Ovary (tissue), 7 donors: ENCODE measurements at regions not wholly inside any gene's neighbourhood (a gene's known extent, or its start where the extent isn't known, plus 50 kb on each side); places are given as distances from the start of the nearest gene placed in this dataset.
"Not testable (repeated sequence)": the region's sequence is repeated elsewhere in the genome, so short reads cannot be mapped to it uniquely, and the experiment has no call there.

Source experiments
- DNase-seq, 5 donors: peaks; one replicate each; pipeline ENCODE4 v3.0.0-alpha.2; 2019 to 2020
- H3K27ac ChIP-seq, 2 donors: fragments of 200-600 bp; one replicate each; pipeline versions ENCODE4 v1.5.1 to v1.8.0; 2019 to 2022
- H3K27me3 ChIP-seq: fragments of 200-600 bp; one replicate; pipeline ENCODE4 v1.8.0; 2022
- H3K36me3 ChIP-seq: fragments of 200-600 bp; sonication (generic); one replicate; pipeline ENCODE4 v1.5.1; 2019
- H3K4me1 ChIP-seq: one replicate; pipeline ENCODE4 v1.8.1; 2013; ENCODE audit warnings: mild to moderate bottlenecking, moderate library complexity; ENCODE audit not compliant: insufficient read depth
- H3K4me3 ChIP-seq: fragments of 200-600 bp; sonication (generic); one replicate; pipeline ENCODE4 v1.5.1; 2017
- H3K9me3 ChIP-seq, 2 donors: fragments of 200-600 bp in 1 of 2; sonication (generic) in 1 of 2; one replicate each; pipeline versions ENCODE4 v1.5.1 to v1.8.1; 2013 to 2019; ENCODE audit warnings: mild to moderate bottlenecking in 1 of 2, moderate library complexity in 1 of 2
- CTCF ChIP-seq, 3 donors: fragments of 450-650 bp in 2 of 3; fragments of 200-600 bp in 1 of 3; IDR thresholded peaks; one replicate each; pipeline versions ENCODE4 v1.5.1 to v1.8.0; 2016 to 2022; ENCODE audit warnings: antibody characterized with exemption in 3 of 3, mild to moderate bottlenecking in 1 of 3
- EP300 ChIP-seq: sonication (generic); formaldehyde crosslinking; IDR thresholded peaks from one replicate; pipeline ENCODE4 v1.6.1; 2017; ENCODE audit warnings: antibody characterized with exemption
- POLR2A ChIP-seq: fragments of 450-650 bp; IDR thresholded peaks from one replicate; pipeline ENCODE4 v1.6.1; 2017; ENCODE audit warnings: antibody characterized with exemption, mild to moderate bottlenecking, moderate library complexity
- WGBS, 3 donors: extraction: QIAGEN DNeasy Blood & Tissue Kit in 1 of 3; methylation state at CpG; one replicate each; pipeline versions ENCODE4 v1.1.5 to v1.1.7; 2013 to 2017; 5-methylcytosine and 5-hydroxymethylcytosine counted together
- intact Hi-C, 4 donors: fragments of 100-400 bp; cut with DNase I; formaldehyde crosslinking; loops; one replicate each; pipeline versions ENCODE4 v1.11.0 to v1.15.1; 2022 to 2023
- donor health status: DM: no; HTN: no; CAD: no; lungs with moderate emphysema.
- donor health status: DM: no; HTN: no; CAD: no.
- donor health status: Bipolar disorder and iron deficiency.
- donor health status: DM: no; HTN: no; CAD: no.
- donor health status: DM: yes; HTN: yes; CAD: no.

DNA sequence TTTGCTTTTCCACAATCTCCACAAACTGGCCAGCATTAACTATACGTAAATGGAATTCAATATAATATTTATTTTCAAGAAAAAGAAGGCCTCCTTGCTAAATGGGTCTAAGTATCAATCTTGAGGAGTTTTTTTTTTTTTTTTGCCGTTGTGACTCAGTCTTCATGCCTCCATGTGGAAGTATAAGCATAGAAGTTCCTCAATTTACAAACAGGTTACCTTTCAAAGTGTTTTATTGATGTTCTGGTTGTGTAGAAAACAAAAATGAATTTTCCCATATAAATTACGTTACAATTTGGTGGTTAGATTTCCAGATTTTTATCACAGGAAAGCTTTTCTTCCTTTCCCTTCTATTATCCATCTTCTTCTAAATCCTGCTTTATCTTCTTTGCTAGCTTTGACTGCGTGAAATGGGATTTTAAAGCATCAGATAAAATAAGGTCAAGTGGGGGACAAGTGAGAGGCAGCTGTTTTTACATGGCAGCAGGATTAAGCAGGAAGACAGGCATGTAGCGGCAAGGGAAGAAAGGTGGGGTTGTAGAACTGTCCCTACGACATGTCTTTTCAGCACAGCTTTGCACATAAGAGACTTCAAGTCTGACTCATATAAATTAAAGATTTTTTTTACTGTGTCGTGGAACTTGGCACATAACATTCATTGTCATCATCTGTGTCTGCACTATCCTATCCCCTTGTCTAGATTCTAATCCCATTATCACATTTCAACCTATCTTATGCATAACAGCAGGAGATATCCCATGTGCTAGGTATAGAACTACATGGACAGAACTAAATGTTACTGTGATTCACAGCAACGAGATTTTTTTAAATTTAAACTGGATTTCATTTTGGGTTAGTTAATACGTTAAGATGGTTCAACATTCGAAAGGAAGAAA lies 135.3 kb upstream of the FAM3C start:
- TF ChIP-seq POLR2A: no peak
- no peak for TF ChIP-seq CTCF (IDR thresholded peaks at IDR 0.05)
- TF ChIP-seq EP300: no peak
- no peak for DNase-seq
- 91 to 94% (median 91%) methylated on average over 10 of the region's 10 CpGs for WGBS, 3 donors
- Histone ChIP-seq H3K9me3 (no peaks in the 10 kb centered on the region), H3K4me1 (no peaks in the 10 kb centered on the region), H3K36me3 (no peaks in the 10 kb centered on the region), H3K27ac (no peak overlapping the region), H3K4me3 (no peak overlapping the region), H3K27me3 (no peaks in the 10 kb centered on the region)
- intact Hi-C loops: no loop called here

DNA sequence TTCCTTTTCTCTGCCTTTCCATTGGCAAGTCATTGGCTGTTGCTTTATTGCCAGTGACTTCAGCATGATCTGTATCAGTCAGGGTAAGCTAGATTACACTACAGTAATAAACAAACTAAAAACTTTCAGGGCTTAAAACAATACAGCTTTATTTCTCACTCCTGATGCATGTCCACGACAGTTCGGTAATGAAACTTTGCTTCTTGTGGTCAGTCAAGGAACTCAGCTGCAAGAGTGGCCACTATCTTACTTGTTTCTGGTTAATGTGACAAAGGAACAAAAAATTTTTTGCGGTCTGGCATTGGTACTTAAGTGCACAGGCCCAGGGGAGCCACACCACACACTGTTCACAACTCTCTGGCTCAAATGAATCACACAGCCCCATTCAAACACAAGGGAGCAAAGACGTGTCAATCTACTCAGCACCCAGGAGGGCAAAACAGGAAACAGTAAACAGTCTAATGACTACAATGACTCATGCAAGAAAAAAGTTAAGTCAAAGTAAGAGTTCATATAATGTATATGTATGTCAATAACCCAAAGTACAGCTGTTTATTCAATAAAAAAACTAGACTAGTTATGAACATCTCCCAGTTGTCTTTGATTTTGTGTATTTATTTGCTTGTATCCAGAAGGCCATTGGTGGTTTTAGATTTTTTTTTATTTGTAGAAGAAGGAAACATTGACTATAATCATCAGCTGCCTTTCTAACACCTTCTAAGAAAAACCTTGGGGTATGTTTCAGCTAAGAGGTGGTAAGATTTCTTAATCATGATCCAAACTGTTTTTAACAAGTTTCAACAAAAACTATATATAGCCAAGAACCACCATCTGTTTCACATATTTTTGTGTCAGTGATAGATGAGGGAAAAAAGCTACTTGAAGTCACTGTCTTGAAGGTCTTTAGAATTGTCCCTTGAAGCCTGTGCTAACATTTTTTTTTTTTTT lies 134.4 kb upstream of the FAM3C start:
- H3K27ac ChIP-seq: no peak overlapping the region
- H3K4me1 ChIP-seq: no peaks in the 10 kb centered on the region
- no peak for DNase-seq
- 73 to 81% (median 77%) methylated on average over 4 of the region's 4 CpGs for WGBS, 3 donors
- TF ChIP-seq EP300: no peak
- TF ChIP-seq POLR2A: no peak
- TF ChIP-seq CTCF (IDR thresholded peaks at IDR 0.05): no peak
- intact Hi-C loops: no loop called here
- no peak overlapping the region for H3K4me3 ChIP-seq
- no peaks in the 10 kb centered on the region for H3K9me3 ChIP-seq
- no peaks in the 10 kb centered on the region for H3K36me3 ChIP-seq
- no peaks in the 10 kb centered on the region for H3K27me3 ChIP-seq

DNA sequence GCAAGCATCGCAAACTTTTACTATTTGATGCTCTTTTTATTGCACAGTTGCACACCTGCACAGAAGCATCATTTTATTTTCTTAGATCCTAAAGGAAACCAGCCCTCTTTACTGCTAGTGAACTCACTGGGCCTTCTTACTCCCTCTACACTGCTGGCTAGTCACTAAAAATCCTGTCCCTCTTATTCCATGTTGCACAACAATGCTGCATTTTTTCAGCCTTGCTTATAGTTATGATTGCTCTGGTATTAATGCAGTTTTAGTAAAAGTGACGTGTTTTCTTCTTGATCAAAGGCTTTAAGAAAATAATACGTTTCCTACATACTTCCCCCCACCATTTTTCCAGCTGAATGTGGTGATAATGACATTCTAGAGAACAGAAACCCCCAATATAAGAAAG lies 132.9 kb upstream of the FAM3C start:
- H3K9me3 ChIP-seq: no peaks in the 10 kb centered on the region
- no peaks in the 10 kb centered on the region for H3K36me3 ChIP-seq
- WGBS, 3 donors: 72 to 75% (median 74%) methylated on average over 3 of the region's 3 CpGs
- H3K27me3 ChIP-seq: no peaks in the 10 kb centered on the region
- DNase-seq: no peak
- no peaks in the 10 kb centered on the region for H3K4me1 ChIP-seq
- no peak for TF ChIP-seq CTCF (IDR thresholded peaks at IDR 0.05)
- TF ChIP-seq POLR2A: no peak
- TF ChIP-seq EP300: no peak
- no peak overlapping the region for H3K4me3 ChIP-seq
- intact Hi-C loops: no loop called here
- H3K27ac ChIP-seq: no peak overlapping the region

- DNase-seq, H3K36me3 ChIP-seq, H3K4me3 ChIP-seq, H3K4me1 ChIP-seq, H3K27ac ChIP-seq, intact Hi-C loops, H3K27me3 ChIP-seq, H3K9me3 ChIP-seq: not testable (repeated sequence)
- 71 to 85% (median 75%) methylated on average over 3 of the region's 3 CpGs for WGBS, 3 donors
These were observed 130.1 kb upstream of the FAM3C start for GRCh38 chr7:121526210-121526609.
